ENCODE measurements at regions not wholly inside any gene's neighbourhood (a gene's known extent, or its start where the extent isn't known, plus 50 kb on each side); places are given as distances from the start of the nearest gene placed in this dataset.

GRCh38 chr3:84140631-84141030 lies 818.2 kb upstream of the CADM2 start:
- H3K4me1 ChIP-seq = no peaks in the 10 kb centered on the region
- WGBS, 2 donors = 50 to 63% methylated on average over 3 of the region's 3 CpGs
- intact Hi-C loops (cut with DNase I) = no loop called here

DNA sequence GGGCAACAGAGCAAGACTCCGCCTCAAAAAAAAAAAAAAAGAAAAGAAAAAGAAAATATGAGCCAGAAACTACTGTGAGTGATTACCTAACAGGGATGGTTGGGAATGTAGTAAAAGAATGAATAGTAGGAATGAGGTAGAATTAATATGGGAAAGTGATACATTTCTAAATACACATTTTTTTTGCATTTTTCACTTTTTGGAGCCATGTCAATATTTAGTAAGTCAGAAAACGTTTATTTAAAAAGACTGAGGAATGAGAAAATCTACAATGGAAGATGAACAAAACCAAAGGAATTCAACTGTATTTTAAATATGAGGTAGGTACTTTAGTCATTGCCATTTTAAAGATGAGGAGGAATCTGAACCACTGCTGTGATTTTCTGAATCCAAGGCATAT lies 817.2 kb upstream of the CADM2 start:
- Histone ChIP-seq H3K27ac (no peak overlapping the region), H3K36me3 (no peaks in the 10 kb centered on the region), H3K9me3 (no peaks in the 10 kb centered on the region), H3K4me3 (no peak overlapping the region), H3K4me1 (no peaks in the 10 kb centered on the region), H3K27me3 (no peaks in the 10 kb centered on the region)
- ATAC-seq (no peak), DNase-seq (no peak), FAIRE-seq (no peak)
- intact Hi-C loops (cut with DNase I) = no loop called here
- no peak for TF ChIP-seq CTCF (IDR thresholded peaks at IDR 0.05)
- WGBS, 2 donors = 43 to 66% methylated on average over 2 of the region's 2 CpGs

More at GRCh38 chr3:84140631-84141030, 818.2 kb upstream of the CADM2 start:
- no peak for ATAC-seq
- Histone ChIP-seq H3K27ac (no peak overlapping the region), H3K9me3 (no peaks in the 10 kb centered on the region), H3K36me3 (no peaks in the 10 kb centered on the region), H3K27me3 (no peaks in the 10 kb centered on the region), H3K4me3 (no peak overlapping the region)
- no peak for TF ChIP-seq CTCF (IDR thresholded peaks at IDR 0.05)
- DNase-seq = no peak
- no peak for FAIRE-seq

- intact Hi-C loops (cut with DNase I) = no loop called here
- FAIRE-seq = no peak
- no peak overlapping the region for H3K27ac ChIP-seq
These were observed 793.5 kb upstream of the CADM2 start for GRCh38 chr3:84165328-84165727.

DNA sequence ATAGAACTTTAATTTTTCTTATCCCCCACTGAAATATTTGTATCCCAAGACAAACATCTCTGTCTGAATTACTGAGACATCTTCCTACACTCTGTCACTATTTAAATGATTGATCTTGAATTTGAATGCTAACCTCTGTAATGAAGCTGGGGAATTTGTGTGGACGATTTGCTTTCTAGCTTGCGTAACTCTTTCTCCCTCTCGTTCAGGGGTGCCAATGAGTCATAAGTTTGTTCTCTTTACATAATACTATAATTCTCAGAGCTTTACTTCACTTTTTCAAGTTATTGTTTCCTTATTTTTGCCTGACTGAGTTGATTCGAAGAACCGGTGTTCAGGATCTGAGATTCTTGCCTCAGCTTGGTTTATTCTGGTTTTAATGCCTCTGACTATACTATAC lies 783.3 kb upstream of the CADM2 start:
- DNase-seq (no peak), FAIRE-seq (no peak), ATAC-seq (no peak)
- no peaks in the 10 kb centered on the region for H3K27me3 ChIP-seq
- H3K27ac ChIP-seq = no peak overlapping the region
- H3K36me3 ChIP-seq = no peaks in the 10 kb centered on the region
- H3K4me1 ChIP-seq = no peaks in the 10 kb centered on the region
- intact Hi-C loops (cut with DNase I) = no loop called here
- 68 to 77% methylated on average over 5 of the region's 5 CpGs for WGBS, 2 donors
- H3K4me3 ChIP-seq = no peak overlapping the region
- TF ChIP-seq CTCF (IDR thresholded peaks at IDR 0.05) = no peak
- H3K9me3 ChIP-seq = no peaks in the 10 kb centered on the region

More at GRCh38 chr3:84165328-84165727, 793.5 kb upstream of the CADM2 start:
- ATAC-seq (no peak), DNase-seq (no peak)
- TF ChIP-seq CTCF (IDR thresholded peaks at IDR 0.05) = no peak
- H3K9me3 ChIP-seq = no peaks in the 10 kb centered on the region
- no peaks in the 10 kb centered on the region for H3K4me1 ChIP-seq
- no peak overlapping the region for H3K4me3 ChIP-seq
- H3K36me3 ChIP-seq = no peaks in the 10 kb centered on the region
- H3K27me3 ChIP-seq = no peaks in the 10 kb centered on the region

DNA sequence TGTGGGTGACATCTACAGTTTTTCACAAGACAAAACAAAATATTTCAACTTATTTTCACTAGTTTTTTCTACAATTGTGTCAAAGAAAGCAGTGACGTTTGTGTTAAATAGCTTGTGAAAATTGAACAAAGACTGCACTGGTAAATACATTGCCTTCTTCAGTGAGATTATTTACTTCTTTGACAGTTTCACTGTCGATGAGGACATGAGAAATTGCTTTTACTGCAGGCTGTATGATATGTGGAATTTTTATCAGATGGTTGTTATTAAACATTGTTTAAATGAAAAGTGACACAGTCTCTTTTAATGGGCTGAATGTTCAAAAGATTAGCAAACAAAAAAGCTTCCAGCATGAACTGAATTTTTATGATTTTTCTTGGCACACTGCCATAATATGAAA lies 773.9 kb upstream of the CADM2 start:
- DNase-seq = no peak
- WGBS, 2 donors = 3 to 10% methylated on average over 2 of the region's 2 CpGs
- no peak overlapping the region for H3K27ac ChIP-seq
- FAIRE-seq = no peak
- TF ChIP-seq CTCF (IDR thresholded peaks at IDR 0.05) = no peak
- intact Hi-C loops (cut with DNase I) = no loop called here
- no peaks in the 10 kb centered on the region for H3K4me1 ChIP-seq
- ATAC-seq = no peak
- no peaks in the 10 kb centered on the region for H3K9me3 ChIP-seq
- H3K27me3 ChIP-seq = no peaks in the 10 kb centered on the region
- H3K4me3 ChIP-seq = no peak overlapping the region
- H3K36me3 ChIP-seq = no peaks in the 10 kb centered on the region

Measured in pancreas (tissue), 10 donors.